Adrenal gland (tissue), 9 donors: ENCODE measurements at regions not wholly inside any gene's neighbourhood (a gene's known extent, or its start where the extent isn't known, plus 50 kb on each side); places are given as distances from the start of the nearest gene placed in this dataset.

Experiments used
- DNase-seq, 7 donors: peaks; one replicate each; pipeline ENCODE4 v3.0.0-alpha.2; 2019 to 2020
- H3K27ac ChIP-seq, 5 donors: fragments of 200-600 bp; sonication (generic) in 4 of 5; 1 replicate in 3 of 5; 2 replicates in 2 of 5; pipeline versions ENCODE4 v1.5.1 to v1.8.0; 2016 to 2020; ENCODE audit warnings: mild to moderate bottlenecking in 1 of 5
- H3K27me3 ChIP-seq: fragments of 200-600 bp; 2 replicates; pipeline ENCODE4 v1.8.0; 2021
- H3K36me3 ChIP-seq, 2 donors: fragments of 200-600 bp; replicated peaks in 1 of 2; 1 replicate in 1 of 2; 2 replicates in 1 of 2; pipeline versions ENCODE4 v1.5.1 to v1.8.0; 2018 to 2022
- H3K4me1 ChIP-seq, 2 donors: fragments of 200-600 bp; replicated peaks in 1 of 2; 1 replicate in 1 of 2; 2 replicates in 1 of 2; pipeline versions ENCODE4 v1.5.1 to v1.8.0; 2018 to 2021
- H3K4me3 ChIP-seq, 4 donors: fragments of 200-600 bp; sonication (generic) in 3 of 4; one replicate each; pipeline ENCODE4 v1.5.1; 2016 to 2018
- H3K9me3 ChIP-seq, 3 donors: fragments of 200-600 bp; sonication (generic) in 1 of 3; replicated peaks in 1 of 3; 1 replicate in 2 of 3; 2 replicates in 1 of 3; pipeline versions ENCODE4 v1.5.1 to v1.8.0; 2016 to 2021
- POLR2A ChIP-seq, 2 donors: fragments of 450-650 bp; IDR thresholded peaks; one replicate each; pipeline ENCODE4 v1.6.1; 2017; ENCODE audit warnings: antibody characterized with exemption in 2 of 2, mild to moderate bottlenecking in 2 of 2, moderate library complexity in 1 of 2
- WGBS, 4 donors: extraction: QIAGEN DNeasy Blood & Tissue Kit in 2 of 4; methylation state at CpG; one replicate each; pipeline versions ENCODE4 v1.1.5 to v1.1.7; 2013 to 2017; 5-methylcytosine and 5-hydroxymethylcytosine counted together
- intact Hi-C, 2 donors: fragments of 100-400 bp; cut with DNase I; formaldehyde crosslinking; loops; one replicate each; pipeline versions ENCODE4 v1.14.1 to v1.15.0; 2022 to 2023
- TF ChIP-seq, protein P1 (sequence below), 6 experiments: fragments of 450-650 bp in 4 of 6; fragments of 200-600 bp in 2 of 6; sonication (generic) in 1 of 6; IDR thresholded peaks; 1 replicate in 5 of 6; 2 replicates in 1 of 6; pipeline versions ENCODE4 v1.5.1 to v1.8.0; 2016 to 2021; ENCODE audit warnings: antibody characterized with exemption in 6 of 6, mild to moderate bottlenecking in 2 of 6, moderate library complexity in 1 of 6
- donor health status: healthy with polysubstance abuse.
- donor health status: Bipolar disorder and iron deficiency.
- donor health status: DM: yes; HTN: yes; CAD: no.
- donor health status: DM: no; HTN: no; CAD: no.
- donor health status: DM: no; HTN: no; CAD: no.

DNA sequence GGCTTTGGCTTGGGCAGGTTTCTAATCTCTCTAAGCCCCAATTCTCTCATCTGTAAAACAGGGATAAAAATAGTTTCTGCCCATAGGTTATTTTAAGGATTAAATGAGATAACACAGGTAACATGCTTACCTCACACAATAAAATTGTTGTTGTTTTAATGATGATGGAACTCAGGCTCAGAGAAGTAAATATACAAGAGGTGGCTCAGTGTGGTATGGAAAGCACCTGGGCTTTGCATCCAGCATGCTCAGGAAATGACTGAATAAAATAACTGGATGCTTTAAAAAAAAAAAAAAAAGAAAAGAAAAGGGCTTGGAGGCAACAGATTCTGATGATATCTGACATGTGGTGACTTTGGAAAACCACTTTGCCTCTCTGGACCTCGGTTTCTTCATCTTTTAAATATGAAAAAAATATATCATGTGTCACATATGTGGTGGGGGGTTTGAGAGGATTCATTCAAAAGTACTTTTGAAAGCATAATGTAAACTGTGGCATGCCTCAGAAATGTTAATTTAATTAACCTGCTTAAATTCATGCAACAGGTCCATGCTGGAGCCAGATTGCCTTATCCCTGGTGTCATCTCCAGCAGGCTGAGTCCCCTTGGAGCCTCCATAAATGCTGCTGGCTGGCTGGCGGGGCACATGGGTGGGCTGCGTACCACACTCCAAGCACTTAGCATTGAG, 112.8 kb upstream of the CDC42EP3 start:
- Histone ChIP-seq H3K4me3 (no peak overlapping the region), H3K36me3 (no peaks in the 10 kb centered on the region), H3K27me3 (no peaks in the 10 kb centered on the region), H3K9me3 (peaks cover 0 to 8% (median 0%) of the 10 kb centered on the region in 3 donors), H3K4me1 (peaks cover 0 to 2% of the 10 kb centered on the region in 2 donors), H3K27ac (no peak overlapping the region)
- no peak for DNase-seq
- no peak for TF ChIP-seq POLR2A (IDR thresholded peaks at IDR 0.05)
- intact Hi-C loops = no loop called here
- 73 to 86% (median 84%) methylated on average over 3 of the region's 3 CpGs for WGBS, 4 donors

DNA sequence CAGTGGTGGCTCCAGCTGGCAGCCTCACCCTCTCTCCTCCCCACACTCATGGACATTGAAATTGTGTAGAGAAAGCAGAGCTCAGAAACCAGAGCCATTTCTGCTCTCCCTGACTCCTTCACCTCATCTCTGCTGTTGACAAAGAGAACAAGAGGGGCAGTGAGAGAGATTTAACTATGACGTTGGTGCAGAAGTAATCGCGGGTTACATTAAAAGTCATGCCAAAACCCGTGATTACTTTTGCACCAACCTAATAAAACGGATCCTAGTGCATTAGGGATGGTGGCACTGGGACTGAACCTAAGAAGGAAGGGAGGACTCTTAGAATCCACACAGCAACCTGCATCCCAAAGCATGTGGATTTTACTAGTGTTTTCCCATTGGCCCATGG, 113.3 kb upstream of the CDC42EP3 start:
- H3K4me3 ChIP-seq = no peak overlapping the region
- no peaks in the 10 kb centered on the region for H3K27me3 ChIP-seq
- no peak for TF ChIP-seq POLR2A (IDR thresholded peaks at IDR 0.05)
- TF ChIP-seq, protein P1, sequence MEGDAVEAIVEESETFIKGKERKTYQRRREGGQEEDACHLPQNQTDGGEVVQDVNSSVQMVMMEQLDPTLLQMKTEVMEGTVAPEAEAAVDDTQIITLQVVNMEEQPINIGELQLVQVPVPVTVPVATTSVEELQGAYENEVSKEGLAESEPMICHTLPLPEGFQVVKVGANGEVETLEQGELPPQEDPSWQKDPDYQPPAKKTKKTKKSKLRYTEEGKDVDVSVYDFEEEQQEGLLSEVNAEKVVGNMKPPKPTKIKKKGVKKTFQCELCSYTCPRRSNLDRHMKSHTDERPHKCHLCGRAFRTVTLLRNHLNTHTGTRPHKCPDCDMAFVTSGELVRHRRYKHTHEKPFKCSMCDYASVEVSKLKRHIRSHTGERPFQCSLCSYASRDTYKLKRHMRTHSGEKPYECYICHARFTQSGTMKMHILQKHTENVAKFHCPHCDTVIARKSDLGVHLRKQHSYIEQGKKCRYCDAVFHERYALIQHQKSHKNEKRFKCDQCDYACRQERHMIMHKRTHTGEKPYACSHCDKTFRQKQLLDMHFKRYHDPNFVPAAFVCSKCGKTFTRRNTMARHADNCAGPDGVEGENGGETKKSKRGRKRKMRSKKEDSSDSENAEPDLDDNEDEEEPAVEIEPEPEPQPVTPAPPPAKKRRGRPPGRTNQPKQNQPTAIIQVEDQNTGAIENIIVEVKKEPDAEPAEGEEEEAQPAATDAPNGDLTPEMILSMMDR (IDR thresholded peaks at IDR 0.05) = no peak
- no peaks in the 10 kb centered on the region for H3K4me1 ChIP-seq
- 77 to 86% (median 80%) methylated on average over 5 of the region's 5 CpGs for WGBS, 4 donors
- H3K27ac ChIP-seq = no peak overlapping the region
- H3K36me3 ChIP-seq = no peaks in the 10 kb centered on the region
- intact Hi-C loops = no loop called here
- DNase-seq = no peak
- peaks cover 0 to 8% (median 0%) of the 10 kb centered on the region in 3 donors for H3K9me3 ChIP-seq

DNA sequence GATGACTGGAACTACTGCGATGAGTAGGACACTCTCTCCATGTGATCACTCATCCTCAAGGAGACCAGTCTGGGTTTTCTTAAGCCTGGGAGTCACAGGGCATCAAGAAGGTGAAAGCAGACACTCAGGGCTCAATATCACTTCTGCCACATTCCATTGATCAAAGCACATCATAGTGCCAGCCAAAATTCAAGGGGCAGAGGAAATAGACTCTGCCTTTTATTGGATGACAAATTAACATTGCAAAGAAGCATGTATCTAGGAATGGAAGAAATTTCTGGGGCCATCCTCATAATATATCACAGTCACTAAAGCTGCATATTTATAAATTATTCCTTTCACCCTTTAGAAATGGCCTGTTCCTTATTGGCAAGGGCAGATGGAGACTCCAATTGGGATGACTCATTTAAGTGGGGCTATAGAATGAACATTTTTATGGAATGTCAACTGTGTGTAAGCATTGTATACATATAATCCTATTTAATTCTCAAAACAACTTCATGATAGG, 114.8 kb upstream of the CDC42EP3 start:
- H3K36me3 ChIP-seq = no peaks in the 10 kb centered on the region
- 67 to 100% (median 100%) methylated on average over 1 of the region's 1 CpG; no CpG with 5 or more reads in 1 of the 4 donors for WGBS, 4 donors
- H3K27me3 ChIP-seq = no peaks in the 10 kb centered on the region
- no peak for DNase-seq
- intact Hi-C loops = no loop called here
- H3K4me1 ChIP-seq = no peaks in the 10 kb centered on the region
- peaks cover 0 to 8% (median 0%) of the 10 kb centered on the region in 3 donors for H3K9me3 ChIP-seq
- H3K4me3 ChIP-seq = no peak overlapping the region
- no peak overlapping the region for H3K27ac ChIP-seq
- TF ChIP-seq POLR2A (IDR thresholded peaks at IDR 0.05) = no peak
- TF ChIP-seq, protein P1 (IDR thresholded peaks at IDR 0.05) = no peak

DNA sequence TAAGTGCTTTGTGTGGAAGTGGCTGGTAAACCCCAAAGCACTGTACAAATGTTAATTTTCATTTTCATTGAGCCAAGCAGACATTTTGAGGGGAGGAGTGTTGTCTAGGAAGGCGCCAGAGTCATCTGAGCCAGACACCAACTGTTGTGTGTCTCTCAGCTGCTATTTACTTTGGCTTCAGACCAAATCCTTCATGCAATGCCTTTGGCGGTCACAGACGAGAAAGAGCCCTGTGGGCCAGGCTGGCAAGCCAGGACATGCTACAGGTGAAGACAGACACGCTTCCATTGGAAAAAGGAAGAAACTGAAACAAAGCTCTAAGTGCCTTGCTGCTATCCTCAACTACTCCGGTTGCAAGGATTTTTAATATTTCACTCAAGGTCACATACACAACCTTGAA, 115.4 kb upstream of the CDC42EP3 start:
- Histone ChIP-seq H3K4me1 (no peaks in the 10 kb centered on the region), H3K27me3 (no peaks in the 10 kb centered on the region), H3K4me3 (no peak overlapping the region), H3K27ac (no peak overlapping the region), H3K9me3 (peaks cover 0 to 8% (median 0%) of the 10 kb centered on the region in 3 donors), H3K36me3 (no peaks in the 10 kb centered on the region)
- WGBS, 4 donors = 53 to 70% (median 59%) methylated on average over 5 of the region's 5 CpGs
- intact Hi-C loops = no loop called here
- no peak for DNase-seq
- TF ChIP-seq, protein P1 (IDR thresholded peaks at IDR 0.05) = no peak
- TF ChIP-seq POLR2A (IDR thresholded peaks at IDR 0.05) = no peak
